Liver (tissue), 7 donors: ENCODE measurements at regions not wholly inside any gene's neighbourhood (a gene's known extent, or its start where the extent isn't known, plus 50 kb on each side); places are given as distances from the start of the nearest gene placed in this dataset.

ENCODE experiments used
- DNase-seq: peaks from one replicate; pipeline ENCODE4 v3.0.0-alpha.2; 2017; ENCODE audit warnings: low spot score
- H3K27ac ChIP-seq, 2 donors: one replicate each; pipeline ENCODE4 v1.7.0; 2013; ENCODE audit warnings: inconsistent platforms in 2 of 2, low read length in 2 of 2, control low read depth in 1 of 2, low read depth in 1 of 2, mild to moderate bottlenecking in 1 of 2
- H3K27me3 ChIP-seq, 4 donors: one replicate each; pipeline versions ENCODE4 v1.6.1 to v1.7.0; 2013; ENCODE audit warnings: low read length in 3 of 4, inconsistent platforms in 1 of 4, mild to moderate bottlenecking in 1 of 4, moderate library complexity in 1 of 4; ENCODE audit not compliant: control insufficient read depth in 4 of 4, insufficient read depth in 4 of 4
- H3K36me3 ChIP-seq, 4 donors: one replicate each; pipeline versions ENCODE4 v1.6.1 to v1.7.0; 2013; ENCODE audit warnings: low read length in 3 of 4, mild to moderate bottlenecking in 3 of 4, low read depth in 1 of 4, moderate library complexity in 1 of 4; ENCODE audit not compliant: control insufficient read depth in 4 of 4, insufficient read depth in 3 of 4
- H3K4me1 ChIP-seq, 4 donors: one replicate each; pipeline versions ENCODE4 v1.6.1 to v1.7.0; 2013; ENCODE audit warnings: low read length in 3 of 4, mild to moderate bottlenecking in 3 of 4, moderate library complexity in 1 of 4; ENCODE audit not compliant: control insufficient read depth in 4 of 4, insufficient read depth in 4 of 4
- H3K4me3 ChIP-seq, 3 donors: one replicate each; pipeline versions ENCODE4 v1.6.1 to v1.7.0; 2013; ENCODE audit warnings: low read length in 3 of 3, control low read depth in 1 of 3, low read depth in 1 of 3, mild to moderate bottlenecking in 1 of 3
- H3K9ac ChIP-seq, 2 donors: one replicate each; pipeline ENCODE4 v1.7.0; 2013; ENCODE audit warnings: low read length in 2 of 2, mild to moderate bottlenecking in 2 of 2, moderate library complexity in 2 of 2, control low read depth in 1 of 2, low read depth in 1 of 2
- H3K9me3 ChIP-seq, 4 donors: one replicate each; pipeline versions ENCODE4 v1.6.1 to v1.7.0; 2013; ENCODE audit warnings: low read length in 3 of 4; ENCODE audit not compliant: control insufficient read depth in 4 of 4
- ATF3 ChIP-seq: IDR thresholded peaks from 2 replicates; pipeline ENCODE4 v1.6.1; 2016; ENCODE audit warnings: antibody characterized with exemption
- EGR1 ChIP-seq, 2 donors: IDR thresholded peaks; 2 replicates each; pipeline ENCODE4 v1.6.1; 2016 to 2018; ENCODE audit warnings: antibody characterized with exemption in 2 of 2, low read depth in 2 of 2
- FOXA1 ChIP-seq: IDR thresholded peaks from 2 replicates; pipeline ENCODE4 v1.6.1; 2016; ENCODE audit warnings: antibody characterized with exemption
- FOXA2 ChIP-seq: IDR thresholded peaks from 2 replicates; pipeline ENCODE4 v1.6.1; 2016; ENCODE audit warnings: antibody characterized with exemption
- GABPA ChIP-seq, 2 donors: IDR thresholded peaks in 1 of 2; conservative IDR thresholded peaks in 1 of 2; 2 replicates each; pipeline ENCODE4 v1.6.1; 2016; ENCODE audit warnings: antibody characterized with exemption in 2 of 2, mild to moderate bottlenecking in 1 of 2, moderate library complexity in 1 of 2
- HNF4A ChIP-seq, 2 donors: conservative IDR thresholded peaks; 2 replicates each; pipeline ENCODE4 v1.6.1; 2016; ENCODE audit warnings: antibody characterized with exemption in 2 of 2, mild to moderate bottlenecking in 2 of 2
- HNF4G ChIP-seq: IDR thresholded peaks from 2 replicates; pipeline ENCODE4 v1.6.1; 2016; ENCODE audit warnings: antibody characterized with exemption
- JUND ChIP-seq, 2 donors: IDR thresholded peaks; 2 replicates each; pipeline ENCODE4 v1.6.1; 2016; ENCODE audit warnings: antibody characterized with exemption in 2 of 2
- MAX ChIP-seq: IDR thresholded peaks from 2 replicates; pipeline ENCODE4 v1.6.1; 2016; ENCODE audit warnings: antibody characterized with exemption
- NR2F2 ChIP-seq: IDR thresholded peaks from 2 replicates; pipeline ENCODE4 v1.6.1; 2016; ENCODE audit warnings: antibody characterized with exemption
- RAD21 ChIP-seq, 2 donors: IDR thresholded peaks; 2 replicates each; pipeline ENCODE4 v1.6.1; 2016; ENCODE audit warnings: antibody characterized with exemption in 2 of 2, mild to moderate bottlenecking in 2 of 2
- RXRA ChIP-seq, 2 donors: IDR thresholded peaks; 2 replicates each; pipeline ENCODE4 v1.6.1; 2017 to 2018; ENCODE audit warnings: antibody characterized with exemption in 2 of 2, mild to moderate bottlenecking in 1 of 2
- SP1 ChIP-seq: IDR thresholded peaks from 2 replicates; pipeline ENCODE4 v1.6.1; 2018; ENCODE audit warnings: antibody characterized with exemption, mild to moderate bottlenecking
- TAF1 ChIP-seq: conservative IDR thresholded peaks from 2 replicates; pipeline ENCODE4 v1.6.1; 2016; ENCODE audit warnings: antibody characterized with exemption, mild to moderate bottlenecking
- YY1 ChIP-seq: IDR thresholded peaks from 2 replicates; pipeline ENCODE4 v1.6.1; 2016; ENCODE audit warnings: antibody characterized with exemption, mild to moderate bottlenecking
- WGBS: extraction: QIAGEN DNeasy Blood & Tissue Kit; methylation state at CpG from one replicate; pipeline ENCODE4 v1.1.7; 2013; 5-methylcytosine and 5-hydroxymethylcytosine counted together
- TF ChIP-seq, protein P1 (sequence below): IDR thresholded peaks from 2 replicates; pipeline ENCODE4 v1.6.1; 2016; ENCODE audit warnings: antibody characterized with exemption, mild to moderate bottlenecking
- TF ChIP-seq, protein P2 (sequence below): IDR thresholded peaks from 2 replicates; pipeline ENCODE4 v1.6.1; 2016; ENCODE audit warnings: antibody characterized with exemption
- donor health status: healthy.
- donor health status: healthy.
- donor health status: healthy.
- donor health status: healthy.

DNA sequence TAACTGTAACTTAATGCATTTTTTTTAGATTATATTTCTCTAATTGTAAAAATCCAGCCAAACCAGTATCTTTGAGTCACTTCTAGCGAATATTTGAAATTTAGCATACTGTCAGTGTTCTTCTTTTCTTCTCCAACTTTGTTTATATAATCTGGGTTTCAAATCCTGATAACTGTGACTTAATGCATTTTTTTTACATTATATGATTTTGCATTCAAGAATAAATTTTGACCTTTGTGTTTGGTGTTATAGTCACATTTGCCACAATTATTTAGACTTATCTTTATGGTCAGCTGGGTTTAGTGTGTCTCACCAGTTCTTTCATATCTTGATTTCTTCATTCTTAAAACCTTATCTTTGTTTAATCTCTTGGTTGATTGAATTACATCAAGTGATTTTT, 345.7 kb downstream of the SLC4A3 start:
- WGBS = 61% methylated on average over 1 of the region's 1 CpG

GRCh38 chr2:219976871-219977270, 349.4 kb downstream of the SLC4A3 start:
- Histone ChIP-seq H3K27ac (no peak overlapping the region), H3K36me3 (no peaks in the 10 kb centered on the region), H3K9ac (no peak overlapping the region), H3K4me1 (no peaks in the 10 kb centered on the region), H3K9me3 (no peaks in the 10 kb centered on the region), H3K4me3 (no peak overlapping the region), H3K27me3 (no peaks in the 10 kb centered on the region)
- WGBS = 66% methylated on average over 2 of the region's 2 CpGs
- DNase-seq = no peak
- TF ChIP-seq ATF3 (no peak), RXRA (IDR thresholded peaks at IDR 0.05) (no peak), NR2F2 (no peak), YY1 (no peak), RAD21 (IDR thresholded peaks at IDR 0.05) (no peak), JUND (IDR thresholded peaks at IDR 0.05) (no peak), EGR1 (IDR thresholded peaks at IDR 0.05; ENCODE audit: low read depth in 2 of 2) (no peak)

More for the DNA sequence above, 345.7 kb downstream of the SLC4A3 start:
- H3K36me3 ChIP-seq = no peaks in the 10 kb centered on the region
- H3K9ac ChIP-seq = no peak overlapping the region
- DNase-seq = no peak
- H3K4me3 ChIP-seq = no peak overlapping the region
- no peaks in the 10 kb centered on the region for H3K27me3 ChIP-seq
- no peaks in the 10 kb centered on the region for H3K9me3 ChIP-seq
- no peak overlapping the region for H3K27ac ChIP-seq
- H3K4me1 ChIP-seq = no peaks in the 10 kb centered on the region
- TF ChIP-seq FOXA2 (no peak), JUND (IDR thresholded peaks at IDR 0.05) (no peak), ATF3 (no peak), YY1 (no peak), HNF4A (conservative IDR thresholded peaks at IDR 0.05) (no peak), NR2F2 (no peak), HNF4G (no peak), MAX (no peak), GABPA (IDR thresholded peaks at IDR 0.05 in 1 of 2, conservative IDR thresholded peaks at IDR 0.05 in 1 of 2) (no peak), RXRA (IDR thresholded peaks at IDR 0.05) (no peak), SP1 (no peak), FOXA1 (no peak)
- TF ChIP-seq, protein P1, sequence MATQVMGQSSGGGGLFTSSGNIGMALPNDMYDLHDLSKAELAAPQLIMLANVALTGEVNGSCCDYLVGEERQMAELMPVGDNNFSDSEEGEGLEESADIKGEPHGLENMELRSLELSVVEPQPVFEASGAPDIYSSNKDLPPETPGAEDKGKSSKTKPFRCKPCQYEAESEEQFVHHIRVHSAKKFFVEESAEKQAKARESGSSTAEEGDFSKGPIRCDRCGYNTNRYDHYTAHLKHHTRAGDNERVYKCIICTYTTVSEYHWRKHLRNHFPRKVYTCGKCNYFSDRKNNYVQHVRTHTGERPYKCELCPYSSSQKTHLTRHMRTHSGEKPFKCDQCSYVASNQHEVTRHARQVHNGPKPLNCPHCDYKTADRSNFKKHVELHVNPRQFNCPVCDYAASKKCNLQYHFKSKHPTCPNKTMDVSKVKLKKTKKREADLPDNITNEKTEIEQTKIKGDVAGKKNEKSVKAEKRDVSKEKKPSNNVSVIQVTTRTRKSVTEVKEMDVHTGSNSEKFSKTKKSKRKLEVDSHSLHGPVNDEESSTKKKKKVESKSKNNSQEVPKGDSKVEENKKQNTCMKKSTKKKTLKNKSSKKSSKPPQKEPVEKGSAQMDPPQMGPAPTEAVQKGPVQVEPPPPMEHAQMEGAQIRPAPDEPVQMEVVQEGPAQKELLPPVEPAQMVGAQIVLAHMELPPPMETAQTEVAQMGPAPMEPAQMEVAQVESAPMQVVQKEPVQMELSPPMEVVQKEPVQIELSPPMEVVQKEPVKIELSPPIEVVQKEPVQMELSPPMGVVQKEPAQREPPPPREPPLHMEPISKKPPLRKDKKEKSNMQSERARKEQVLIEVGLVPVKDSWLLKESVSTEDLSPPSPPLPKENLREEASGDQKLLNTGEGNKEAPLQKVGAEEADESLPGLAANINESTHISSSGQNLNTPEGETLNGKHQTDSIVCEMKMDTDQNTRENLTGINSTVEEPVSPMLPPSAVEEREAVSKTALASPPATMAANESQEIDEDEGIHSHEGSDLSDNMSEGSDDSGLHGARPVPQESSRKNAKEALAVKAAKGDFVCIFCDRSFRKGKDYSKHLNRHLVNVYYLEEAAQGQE = no peak

DNA sequence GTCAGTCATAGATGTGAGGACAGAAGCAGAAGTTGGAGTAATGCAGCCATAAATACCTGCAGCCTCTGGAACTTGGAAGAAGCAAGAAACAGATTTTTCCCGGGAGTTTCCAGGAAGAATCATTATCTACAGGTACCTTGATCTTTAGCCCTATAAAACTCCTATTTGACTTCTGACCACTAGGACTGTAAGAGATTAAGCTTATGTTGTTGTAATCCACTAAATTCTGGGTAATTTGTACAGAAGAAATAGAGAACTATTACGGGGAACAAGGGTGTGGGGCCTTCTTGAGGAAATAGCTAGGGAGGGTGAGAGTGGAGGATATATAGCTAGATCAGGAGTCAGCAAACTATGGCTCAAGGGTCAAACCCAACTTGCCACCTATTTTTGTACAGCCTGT, 353.2 kb downstream of the SLC4A3 start:
- no peak overlapping the region for H3K9ac ChIP-seq
- H3K27ac ChIP-seq = no peak overlapping the region
- H3K4me3 ChIP-seq = no peak overlapping the region
- no peaks in the 10 kb centered on the region for H3K4me1 ChIP-seq
- H3K36me3 ChIP-seq = no peaks in the 10 kb centered on the region
- DNase-seq = no peak
- peaks cover 0 to 5% (median 1%) of the 10 kb centered on the region in 4 donors for H3K9me3 ChIP-seq
- H3K27me3 ChIP-seq = no peaks in the 10 kb centered on the region
- TF ChIP-seq SP1 (no peak), YY1 (no peak), GABPA (IDR thresholded peaks at IDR 0.05 in 1 of 2, conservative IDR thresholded peaks at IDR 0.05 in 1 of 2) (no peak), HNF4A (conservative IDR thresholded peaks at IDR 0.05) (no peak), EGR1 (IDR thresholded peaks at IDR 0.05; ENCODE audit: low read depth in 2 of 2) (no peak), JUND (IDR thresholded peaks at IDR 0.05) (no peak), TAF1 (no peak)
- TF ChIP-seq, protein P2, sequence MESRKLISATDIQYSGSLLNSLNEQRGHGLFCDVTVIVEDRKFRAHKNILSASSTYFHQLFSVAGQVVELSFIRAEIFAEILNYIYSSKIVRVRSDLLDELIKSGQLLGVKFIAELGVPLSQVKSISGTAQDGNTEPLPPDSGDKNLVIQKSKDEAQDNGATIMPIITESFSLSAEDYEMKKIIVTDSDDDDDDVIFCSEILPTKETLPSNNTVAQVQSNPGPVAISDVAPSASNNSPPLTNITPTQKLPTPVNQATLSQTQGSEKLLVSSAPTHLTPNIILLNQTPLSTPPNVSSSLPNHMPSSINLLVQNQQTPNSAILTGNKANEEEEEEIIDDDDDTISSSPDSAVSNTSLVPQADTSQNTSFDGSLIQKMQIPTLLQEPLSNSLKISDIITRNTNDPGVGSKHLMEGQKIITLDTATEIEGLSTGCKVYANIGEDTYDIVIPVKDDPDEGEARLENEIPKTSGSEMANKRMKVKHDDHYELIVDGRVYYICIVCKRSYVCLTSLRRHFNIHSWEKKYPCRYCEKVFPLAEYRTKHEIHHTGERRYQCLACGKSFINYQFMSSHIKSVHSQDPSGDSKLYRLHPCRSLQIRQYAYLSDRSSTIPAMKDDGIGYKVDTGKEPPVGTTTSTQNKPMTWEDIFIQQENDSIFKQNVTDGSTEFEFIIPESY = no peak
- TF ChIP-seq, protein P1 = no peak
- WGBS = 53% methylated on average over 2 of the region's 2 CpGs
